HCT116 (cell line): ENCODE measurements at regions not wholly inside any gene's neighbourhood (a gene's known extent, or its start where the extent isn't known, plus 50 kb on each side); places are given as distances from the start of the nearest gene placed in this dataset.

Source experiments
- ZNF274 ChIP-seq: fragments of 200-500 bp; sonication (Bioruptor generic); IDR thresholded peaks from 2 replicates; pipeline ENCODE4 v1.6.1; 2014; ENCODE audit warnings: mild to moderate bottlenecking, low read depth, low read length, inconsistent platforms
- TF ChIP-seq, protein P1 (sequence below): IDR thresholded peaks from 2 replicates; pipeline ENCODE4 v1.6.1; 2012
- TF ChIP-seq, protein P2 (sequence below), 3 experiments: fragments of 200-600 bp in 1 of 3; sonication (generic) in 1 of 3; IDR thresholded peaks in 2 of 3; conservative IDR thresholded peaks in 1 of 3; 2 replicates each; pipeline ENCODE4 v1.5.1; 2012 to 2017; ENCODE audit warnings: low read depth in 2 of 3, low read length in 2 of 3, antibody characterized with exemption in 1 of 3, borderline replicate concordance in 1 of 3, control low read depth in 1 of 3, mild to moderate bottlenecking in 1 of 3, mixed read lengths in 1 of 3, mixed run types in 1 of 3, moderate library complexity in 1 of 3; ENCODE audit not compliant: insufficient read depth in 1 of 3

DNA sequence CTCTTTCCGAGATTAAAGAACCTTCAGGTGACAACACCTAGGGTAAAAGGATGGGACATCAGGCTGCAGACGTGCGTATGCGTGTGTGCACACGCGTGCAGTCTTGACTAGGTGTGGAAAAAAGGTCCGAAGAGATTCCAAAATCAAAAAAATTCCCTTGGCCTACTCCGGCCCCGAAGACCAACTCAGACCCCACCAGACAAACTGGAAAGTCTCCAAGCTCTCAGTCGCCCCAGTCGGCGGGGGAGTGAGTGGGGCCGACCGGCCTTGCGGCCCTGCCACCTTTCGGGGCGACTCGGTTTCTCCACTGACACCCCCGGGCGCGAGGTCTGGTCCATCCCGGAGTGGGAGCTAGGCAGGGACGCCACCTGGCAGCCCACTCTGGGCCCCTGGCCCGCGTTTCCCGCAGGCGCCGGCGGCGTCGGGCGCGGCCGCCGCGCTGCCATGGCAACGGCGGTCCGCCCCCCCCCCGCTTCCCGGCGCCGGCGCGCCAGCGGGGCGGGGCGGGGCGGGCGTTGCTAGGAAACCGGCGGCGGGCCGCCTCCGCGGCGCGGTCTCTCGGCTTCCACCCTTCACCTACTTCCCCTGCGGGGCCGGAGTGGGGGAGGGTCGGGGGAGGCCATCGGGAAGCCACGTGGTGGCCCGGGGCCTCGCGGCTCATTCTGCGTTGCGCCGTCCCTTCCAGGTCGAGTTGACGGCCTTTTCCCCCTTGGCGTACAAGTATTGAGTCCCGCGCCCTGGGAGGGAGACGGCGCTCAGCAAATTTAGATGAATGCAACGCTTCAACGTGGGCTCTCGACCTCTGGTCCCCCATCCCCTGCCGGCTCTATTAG lies 253.1 kb downstream of the EFCAB11 start:
- TF ChIP-seq, protein P1, sequence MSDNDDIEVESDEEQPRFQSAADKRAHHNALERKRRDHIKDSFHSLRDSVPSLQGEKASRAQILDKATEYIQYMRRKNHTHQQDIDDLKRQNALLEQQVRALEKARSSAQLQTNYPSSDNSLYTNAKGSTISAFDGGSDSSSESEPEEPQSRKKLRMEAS = no peak
- TF ChIP-seq, protein P2, sequence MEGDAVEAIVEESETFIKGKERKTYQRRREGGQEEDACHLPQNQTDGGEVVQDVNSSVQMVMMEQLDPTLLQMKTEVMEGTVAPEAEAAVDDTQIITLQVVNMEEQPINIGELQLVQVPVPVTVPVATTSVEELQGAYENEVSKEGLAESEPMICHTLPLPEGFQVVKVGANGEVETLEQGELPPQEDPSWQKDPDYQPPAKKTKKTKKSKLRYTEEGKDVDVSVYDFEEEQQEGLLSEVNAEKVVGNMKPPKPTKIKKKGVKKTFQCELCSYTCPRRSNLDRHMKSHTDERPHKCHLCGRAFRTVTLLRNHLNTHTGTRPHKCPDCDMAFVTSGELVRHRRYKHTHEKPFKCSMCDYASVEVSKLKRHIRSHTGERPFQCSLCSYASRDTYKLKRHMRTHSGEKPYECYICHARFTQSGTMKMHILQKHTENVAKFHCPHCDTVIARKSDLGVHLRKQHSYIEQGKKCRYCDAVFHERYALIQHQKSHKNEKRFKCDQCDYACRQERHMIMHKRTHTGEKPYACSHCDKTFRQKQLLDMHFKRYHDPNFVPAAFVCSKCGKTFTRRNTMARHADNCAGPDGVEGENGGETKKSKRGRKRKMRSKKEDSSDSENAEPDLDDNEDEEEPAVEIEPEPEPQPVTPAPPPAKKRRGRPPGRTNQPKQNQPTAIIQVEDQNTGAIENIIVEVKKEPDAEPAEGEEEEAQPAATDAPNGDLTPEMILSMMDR (IDR thresholded peaks at IDR 0.05 in 2 of 3, conservative IDR thresholded peaks at IDR 0.05 in 1 of 3; ENCODE audit: borderline replicate concordance in 1 of 3, insufficient read depth in 1 of 3, low read depth in 2 of 3, low read length in 2 of 3) = no peak
- TF ChIP-seq ZNF274 = no peak
